Peyer's patch (tissue), 4 donors: ENCODE measurements at regions not wholly inside any gene's neighbourhood (a gene's known extent, or its start where the extent isn't known, plus 50 kb on each side); places are given as distances from the start of the nearest gene placed in this dataset.

Source experiments
- CTCF ChIP-seq, 6 experiments: fragments of 450-650 bp in 4 of 6; fragments of 200-600 bp in 2 of 6; sonication (generic) in 1 of 6; IDR thresholded peaks; one replicate each; pipeline ENCODE4 v1.5.1; 2017 to 2019; ENCODE audit warnings: antibody characterized with exemption in 6 of 6, mild to moderate bottlenecking in 3 of 6, moderate library complexity in 1 of 6
- POLR2A ChIP-seq, 2 donors: fragments of 450-650 bp; IDR thresholded peaks; one replicate each; pipeline ENCODE4 v1.5.1; 2017; ENCODE audit warnings: antibody characterized with exemption in 2 of 2, mild to moderate bottlenecking in 2 of 2, moderate library complexity in 2 of 2

GRCh38 chr7:86280150-86280549, 363.6 kb upstream of the GRM3 start:
- no peak for TF ChIP-seq CTCF (IDR thresholded peaks at IDR 0.05)
- no peak for TF ChIP-seq POLR2A (IDR thresholded peaks at IDR 0.05)
